B cell (primary cell): ENCODE measurements at regions not wholly inside any gene's neighbourhood (a gene's known extent, or its start where the extent isn't known, plus 50 kb on each side); places are given as distances from the start of the nearest gene placed in this dataset.

Experiments used
- ATAC-seq: fragments of 200-7000 bp; cut with Tn5 transposase; one replicate; pipeline ENCODE4 v1.10.0; 2021; ENCODE audit warnings: low read depth, mild to moderate bottlenecking, moderate number of reproducible peaks, moderate library complexity
- CTCF ChIA-PET: fragments of 350-600 bp; sonication (Branson Sonifier 250); formaldehyde crosslinking; loops from one replicate; lab custom pipeline; 2021; ENCODE audit warnings: antibody characterized with exemption, inconsistent platforms; lab: Charles Lee
- POLR2A ChIA-PET: fragments of 350-600 bp; sonication (Branson Sonifier 250); formaldehyde crosslinking; loops from one replicate; lab custom pipeline; 2021; ENCODE audit warnings: antibody characterized with exemption; lab: Charles Lee
- DNase-seq: peaks from one replicate; pipeline ENCODE4 v3.0.0; 2013
- H2AFZ ChIP-seq: 2 replicates; pipeline ENCODE4 v1.6.1; 2012; ENCODE audit warnings: mild to moderate bottlenecking, low read depth, low read length; ENCODE audit not compliant: insufficient read depth, poor library complexity, severe bottlenecking
- H3K27ac ChIP-seq, 2 donors: 1 replicate in 1 of 2; 2 replicates in 1 of 2; pipeline ENCODE4 v1.5.1; 2012 to 2013; ENCODE audit warnings: low read length in 2 of 2, mild to moderate bottlenecking in 2 of 2, moderate library complexity in 1 of 2
- H3K27me3 ChIP-seq, 4 experiments: fragments of 200-600 bp in 1 of 4; sonication (generic) in 1 of 4; replicated peaks in 1 of 4; 1 replicate in 2 of 4; 2 replicates in 2 of 4; pipeline versions ENCODE4 v1.6.1 to v1.7.0; 2013 to 2016; ENCODE audit warnings: low read length in 3 of 4, mild to moderate bottlenecking in 2 of 4, mixed read lengths in 1 of 4, moderate library complexity in 1 of 4; ENCODE audit not compliant: insufficient read depth in 4 of 4, control insufficient read depth in 3 of 4; ENCODE audit errors: control extremely low read depth in 1 of 4
- H3K36me3 ChIP-seq, 2 experiments: replicated peaks in 1 of 2; 1 replicate in 1 of 2; 2 replicates in 1 of 2; pipeline versions ENCODE4 v1.6.1 to v1.7.1; 2013; ENCODE audit warnings: low read length in 1 of 2; ENCODE audit not compliant: insufficient read depth in 2 of 2, control insufficient read depth in 1 of 2; ENCODE audit errors: control extremely low read depth in 1 of 2, extremely low read depth in 1 of 2
- H3K4me1 ChIP-seq, 2 donors: fragments of 200-600 bp in 1 of 2; sonication (generic) in 1 of 2; 1 replicate in 1 of 2; 2 replicates in 1 of 2; pipeline versions ENCODE4 v1.5.1 to v1.6.1; 2013 to 2017; ENCODE audit warnings: low read length in 2 of 2; ENCODE audit not compliant: control insufficient read depth in 2 of 2, insufficient read depth in 2 of 2
- H3K4me2 ChIP-seq: replicated peaks from 2 replicates; pipeline ENCODE3; 2012; ENCODE audit warnings: mild to moderate bottlenecking, low read depth, low read length; ENCODE audit not compliant: poor library complexity, severe bottlenecking
- H3K4me3 ChIP-seq, 5 experiments: fragments of 200-600 bp in 1 of 5; sonication (generic) in 1 of 5; 1 replicate in 3 of 5; 2 replicates in 2 of 5; pipeline versions ENCODE4 v1.5.1 to v1.7.0; 2011 to 2016; ENCODE audit warnings: low read length in 4 of 5, mild to moderate bottlenecking in 4 of 5, low read depth in 2 of 5, control low read depth in 1 of 5, moderate library complexity in 1 of 5; ENCODE audit not compliant: insufficient read depth in 1 of 5; ENCODE audit errors: control extremely low read depth in 1 of 5, extremely low read depth in 1 of 5
- H3K79me2 ChIP-seq: fragments of 200-600 bp; sonication (generic); one replicate; pipeline ENCODE4 v1.6.0; 2016; ENCODE audit warnings: low read length; ENCODE audit not compliant: control insufficient read depth, insufficient read depth
- H3K9ac ChIP-seq: fragments of 200-600 bp; sonication (generic); 2 replicates; pipeline ENCODE4 v1.6.1; 2017; ENCODE audit warnings: mild to moderate bottlenecking, low read length, moderate library complexity
- H3K9me3 ChIP-seq, 3 donors: one replicate each; pipeline versions ENCODE4 v1.6.1 to v1.7.1; 2013; ENCODE audit warnings: low read length in 2 of 3; ENCODE audit not compliant: control insufficient read depth in 2 of 3, insufficient read depth in 1 of 3; ENCODE audit errors: control extremely low read depth in 1 of 3
- H4K20me1 ChIP-seq: 2 replicates; pipeline ENCODE4 v1.6.0; 2012; ENCODE audit warnings: mild to moderate bottlenecking, low read length; ENCODE audit not compliant: insufficient read depth, control insufficient read depth, poor library complexity, severe bottlenecking
- H3K27ac Mint-ChIP-seq: one replicate; pipeline ENCODE4 v1.8.0; 2021; ENCODE audit warnings: mixed read lengths
- H3K27me3 Mint-ChIP-seq: one replicate; pipeline ENCODE4 v1.8.0; 2021; ENCODE audit warnings: mixed read lengths
- H3K4me1 Mint-ChIP-seq: one replicate; pipeline ENCODE4 v1.8.0; 2021; ENCODE audit warnings: mixed read lengths
- H3K4me3 Mint-ChIP-seq: one replicate; pipeline ENCODE4 v1.8.0; 2021; ENCODE audit warnings: mixed read lengths
- H3K9me3 Mint-ChIP-seq: one replicate; pipeline ENCODE4 v1.8.0; 2022; ENCODE audit warnings: mixed read lengths; ENCODE audit not compliant: insufficient read depth
- EZH2 ChIP-seq: IDR thresholded peaks from 2 replicates; pipeline ENCODE4 v1.6.1; 2012; ENCODE audit warnings: borderline replicate concordance, low read depth, mild to moderate bottlenecking, moderate library complexity, low read length; ENCODE audit not compliant: insufficient read depth, poor library complexity, severe bottlenecking
- WGBS: methylation state at CpG from one replicate; pipeline ENCODE4 v1.1.5; 2013; ENCODE audit warnings: missing lambda C conversion rate; ENCODE audit not compliant: insufficient coverage; 5-methylcytosine and 5-hydroxymethylcytosine counted together
- intact Hi-C: fragments of 100-400 bp; cut with micrococcal nuclease; formaldehyde crosslinking; loops from one replicate; pipeline ENCODE4 v1.10.0; 2022
- TF ChIP-seq, protein P1 (sequence below): fragments of 200-600 bp; IDR thresholded peaks from one replicate; pipeline ENCODE4 v1.8.0; 2022; ENCODE audit warnings: antibody characterized with exemption, mild to moderate bottlenecking

DNA sequence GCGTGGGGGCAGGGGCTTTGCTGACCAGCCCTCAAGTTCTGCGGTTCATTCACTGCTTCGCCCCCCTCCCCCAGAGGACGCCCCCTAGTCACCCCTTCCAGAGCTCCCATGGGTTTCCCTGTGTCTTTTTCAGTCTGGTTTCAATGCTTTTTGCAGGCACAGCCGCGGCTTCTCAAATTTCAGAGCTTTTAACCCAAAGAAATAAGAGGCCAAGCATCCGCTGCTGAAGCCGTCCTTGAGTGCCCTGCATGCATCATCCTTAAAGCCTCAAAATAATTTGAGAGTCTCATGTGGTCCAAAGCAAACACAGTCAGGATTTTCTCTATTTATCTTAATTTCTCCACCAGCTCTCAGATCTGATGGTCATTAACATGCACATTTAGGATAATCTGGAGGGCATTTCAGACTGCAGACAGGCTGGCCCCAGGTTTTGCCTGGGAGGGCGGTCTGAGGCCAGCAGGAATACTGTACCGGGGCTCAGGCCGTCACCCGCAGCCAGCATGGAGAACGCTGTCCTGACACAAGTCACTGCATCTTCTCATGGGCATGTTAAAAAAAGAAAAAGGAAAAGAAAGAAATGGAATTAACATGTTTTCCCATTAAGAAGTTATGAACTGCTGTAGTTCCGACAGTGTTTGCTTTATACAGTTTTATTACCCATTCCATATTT lies 420.8 kb upstream of the IRX4 start:
- no peak overlapping the region for H3K27ac Mint-ChIP-seq
- CTCF ChIA-PET, result no interaction called here
- H3K27ac ChIP-seq, result no peak overlapping the region
- no peak for DNase-seq
- no peak for ATAC-seq
- H3K27me3 ChIP-seq, result no peaks in the 10 kb centered on the region
- no peaks in the 10 kb centered on the region for H3K36me3 ChIP-seq
- no peaks in the 10 kb centered on the region for H3K9me3 Mint-ChIP-seq
- 68% methylated on average over 12 of the region's 14 CpGs for WGBS
- H2AFZ ChIP-seq, result no peak overlapping the region
- peaks cover 0 to 30% (median 0%) of the 10 kb centered on the region in 3 donors for H3K9me3 ChIP-seq
- no peaks in the 10 kb centered on the region for H3K4me1 ChIP-seq
- no peak overlapping the region for H3K4me3 ChIP-seq
- TF ChIP-seq, protein P1, sequence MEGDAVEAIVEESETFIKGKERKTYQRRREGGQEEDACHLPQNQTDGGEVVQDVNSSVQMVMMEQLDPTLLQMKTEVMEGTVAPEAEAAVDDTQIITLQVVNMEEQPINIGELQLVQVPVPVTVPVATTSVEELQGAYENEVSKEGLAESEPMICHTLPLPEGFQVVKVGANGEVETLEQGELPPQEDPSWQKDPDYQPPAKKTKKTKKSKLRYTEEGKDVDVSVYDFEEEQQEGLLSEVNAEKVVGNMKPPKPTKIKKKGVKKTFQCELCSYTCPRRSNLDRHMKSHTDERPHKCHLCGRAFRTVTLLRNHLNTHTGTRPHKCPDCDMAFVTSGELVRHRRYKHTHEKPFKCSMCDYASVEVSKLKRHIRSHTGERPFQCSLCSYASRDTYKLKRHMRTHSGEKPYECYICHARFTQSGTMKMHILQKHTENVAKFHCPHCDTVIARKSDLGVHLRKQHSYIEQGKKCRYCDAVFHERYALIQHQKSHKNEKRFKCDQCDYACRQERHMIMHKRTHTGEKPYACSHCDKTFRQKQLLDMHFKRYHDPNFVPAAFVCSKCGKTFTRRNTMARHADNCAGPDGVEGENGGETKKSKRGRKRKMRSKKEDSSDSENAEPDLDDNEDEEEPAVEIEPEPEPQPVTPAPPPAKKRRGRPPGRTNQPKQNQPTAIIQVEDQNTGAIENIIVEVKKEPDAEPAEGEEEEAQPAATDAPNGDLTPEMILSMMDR, result no peak
- no peak for TF ChIP-seq EZH2
- POLR2A ChIA-PET, result no interaction called here
- intact Hi-C loops, result no loop called here
- no peaks in the 10 kb centered on the region for H3K4me1 Mint-ChIP-seq
- no peak overlapping the region for H3K9ac ChIP-seq
- no peaks in the 10 kb centered on the region for H3K79me2 ChIP-seq
- H3K4me3 Mint-ChIP-seq, result no peak overlapping the region
- H3K4me2 ChIP-seq, result no peak overlapping the region
- H3K27me3 Mint-ChIP-seq, result no peaks in the 10 kb centered on the region
- no peaks in the 10 kb centered on the region for H4K20me1 ChIP-seq

DNA sequence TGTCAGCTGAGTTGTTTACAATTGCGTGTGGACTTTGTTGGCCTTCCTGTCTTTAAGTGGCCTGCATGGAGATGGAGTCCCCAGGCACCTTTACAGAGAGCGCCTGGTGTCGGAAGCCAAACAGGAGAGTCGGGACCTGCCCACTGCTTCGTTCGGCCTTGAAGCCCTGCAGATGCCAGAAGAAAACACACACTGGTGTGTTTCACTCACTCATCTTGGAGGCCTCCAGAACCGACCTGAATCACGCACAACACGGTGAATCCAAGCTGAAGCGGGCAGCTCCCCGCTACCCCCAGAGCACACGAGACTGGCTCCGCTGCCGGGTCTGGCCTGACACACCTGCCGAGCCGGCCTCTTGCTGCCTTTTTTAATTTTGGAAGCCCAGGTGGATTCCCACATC lies 419.4 kb upstream of the IRX4 start:
- no peaks in the 10 kb centered on the region for H3K4me1 ChIP-seq
- H4K20me1 ChIP-seq, result no peaks in the 10 kb centered on the region
- Mint-ChIP-seq H3K4me3 (no peak overlapping the region), H3K27ac (no peak overlapping the region), H3K9me3 (no peaks in the 10 kb centered on the region), H3K27me3 (no peaks in the 10 kb centered on the region), H3K4me1 (no peaks in the 10 kb centered on the region)
- DNase-seq (no peak), ATAC-seq (no peak)
- no peak overlapping the region for H3K4me3 ChIP-seq
- intact Hi-C loops, result no loop called here
- ChIA-PET CTCF (no interaction called here), POLR2A (no interaction called here)
- TF ChIP-seq, protein P1, result no peak
- TF ChIP-seq EZH2, result no peak
- H3K79me2 ChIP-seq, result no peaks in the 10 kb centered on the region
- H3K4me2 ChIP-seq, result no peak overlapping the region
- H3K27ac ChIP-seq, result no peak overlapping the region
- no peak overlapping the region for H3K9ac ChIP-seq
- no peak overlapping the region for H2AFZ ChIP-seq
- H3K9me3 ChIP-seq, result peaks cover 0 to 19% (median 0%) of the 10 kb centered on the region in 3 donors
- H3K27me3 ChIP-seq, result no peaks in the 10 kb centered on the region
- WGBS, result 90% methylated on average over 14 of the region's 16 CpGs
- no peaks in the 10 kb centered on the region for H3K36me3 ChIP-seq
